ENCODE measurements at regions not wholly inside any gene's neighbourhood (a gene's known extent, or its start where the extent isn't known, plus 50 kb on each side); places are given as distances from the start of the nearest gene placed in this dataset.

- no peak for TF ChIP-seq CTCF (IDR thresholded peaks at IDR 0.05; ENCODE audit: insufficient read depth, low read depth, low read length, missing control alignments)
- H3K4me3 ChIP-seq (ENCODE audit: low read depth, low read length): no peak overlapping the region
- DNase-seq (ENCODE audit: low read depth): no peak
Observed at GRCh38 chr1:199160521-199161318, 521.9 kb downstream of the PTPRC start.

GRCh38 chr1:199161319-199161680, 522.5 kb downstream of the PTPRC start:
- H3K4me3 ChIP-seq (ENCODE audit: low read depth, low read length): no peak overlapping the region
- DNase-seq (ENCODE audit: low read depth): no peak
- no peak for TF ChIP-seq CTCF (IDR thresholded peaks at IDR 0.05; ENCODE audit: insufficient read depth, low read depth, low read length, missing control alignments)

DNA sequence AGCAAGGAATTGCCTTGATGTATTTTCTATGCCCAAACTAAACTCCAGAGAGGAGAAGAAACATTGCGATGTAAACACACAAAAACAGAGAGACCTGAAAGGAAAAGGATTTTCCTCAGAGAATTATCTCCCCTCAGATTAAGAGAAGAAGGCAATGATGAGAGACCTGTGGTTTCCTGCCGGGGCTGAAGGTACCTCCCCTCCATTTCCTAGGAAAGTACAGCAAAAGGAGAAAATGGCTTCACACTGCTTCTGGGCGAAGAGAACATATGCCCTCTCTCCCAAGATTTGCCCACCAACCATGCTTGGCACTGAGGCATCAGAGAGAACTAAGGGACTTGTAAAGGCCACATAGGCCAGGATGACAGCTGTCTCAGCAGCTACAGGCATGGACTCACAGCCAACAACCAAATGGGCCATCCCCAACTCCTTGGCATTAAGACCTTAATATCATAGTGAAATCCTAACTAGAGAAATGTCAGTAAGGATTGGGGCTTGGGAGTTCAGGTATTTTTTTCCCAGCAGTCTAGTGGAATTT, 523.0 kb downstream of the PTPRC start:
- H3K4me3 ChIP-seq (ENCODE audit: low read depth, low read length): no peak overlapping the region
- TF ChIP-seq CTCF (IDR thresholded peaks at IDR 0.05; ENCODE audit: insufficient read depth, low read depth, low read length, missing control alignments): no peak
- no peak for DNase-seq (ENCODE audit: low read depth)

DNA sequence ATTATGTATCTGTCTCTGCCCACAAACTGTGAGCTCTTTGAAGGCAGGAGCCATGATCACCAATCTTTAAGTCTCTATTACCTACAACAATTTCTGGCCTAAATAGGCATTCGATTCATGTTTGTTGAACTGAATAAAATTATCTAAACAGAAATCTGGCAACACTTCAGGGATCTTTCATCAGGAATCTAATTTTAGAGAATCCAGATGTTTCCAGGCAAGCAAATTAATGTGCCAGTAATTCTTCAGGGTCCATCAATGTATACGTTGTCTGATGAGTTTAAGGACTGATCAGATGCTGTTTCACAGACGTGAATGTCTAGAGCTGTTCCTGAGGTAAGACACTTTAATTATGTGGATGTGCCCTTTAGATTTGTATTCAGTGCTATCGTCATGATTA, 524.4 kb downstream of the PTPRC start:
- no peak overlapping the region for H3K4me3 ChIP-seq (ENCODE audit: low read depth, low read length)
- no peak for DNase-seq (ENCODE audit: low read depth)
- TF ChIP-seq CTCF (IDR thresholded peaks at IDR 0.05; ENCODE audit: insufficient read depth, low read depth, low read length, missing control alignments): no peak

GRCh38 chr1:199163670-199164069, 524.8 kb downstream of the PTPRC start:
- TF ChIP-seq CTCF (IDR thresholded peaks at IDR 0.05; ENCODE audit: insufficient read depth, low read depth, low read length, missing control alignments): no peak
- no peak for DNase-seq (ENCODE audit: low read depth)

DNA sequence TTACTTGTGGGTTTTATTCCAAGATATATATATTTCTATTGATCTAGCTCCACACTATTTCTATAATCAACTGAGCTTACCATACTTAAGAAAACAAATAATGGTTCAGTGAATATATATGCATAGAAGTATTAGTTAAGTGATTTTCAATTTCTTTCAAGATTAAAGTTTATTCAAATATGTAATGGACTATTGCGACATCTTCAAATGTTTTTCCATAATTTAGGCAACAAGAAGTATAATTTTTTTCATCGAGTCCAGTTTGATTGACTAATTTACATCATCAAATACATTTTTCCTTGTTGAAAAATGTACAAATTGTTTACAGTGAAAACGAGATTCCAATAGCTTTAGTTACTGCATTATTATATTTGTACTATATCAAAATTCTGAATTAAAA, 528.6 kb downstream of the PTPRC start:
- DNase-seq (ENCODE audit: low read depth): no peak
- no peak overlapping the region for H3K4me3 ChIP-seq (ENCODE audit: low read depth, low read length)
- no peak for TF ChIP-seq CTCF (IDR thresholded peaks at IDR 0.05; ENCODE audit: insufficient read depth, low read depth, low read length, missing control alignments)

More at GRCh38 chr1:199163670-199164069, 524.8 kb downstream of the PTPRC start:
- no peak overlapping the region for H3K4me3 ChIP-seq (ENCODE audit: low read depth, low read length)

Measured in GM12865 (cell line).